Uterus (tissue), 2 donors: ENCODE measurements at regions not wholly inside any gene's neighbourhood (a gene's known extent, or its start where the extent isn't known, plus 50 kb on each side); places are given as distances from the start of the nearest gene placed in this dataset.

Experiments
- POLR2A ChIP-seq, 2 donors: fragments of 450-650 bp; IDR thresholded peaks; one replicate each; pipeline ENCODE4 v1.6.1; 2016; ENCODE audit warnings: antibody characterized with exemption in 2 of 2, mild to moderate bottlenecking in 1 of 2, moderate library complexity in 1 of 2
- TF ChIP-seq, protein P1 (sequence below), 4 experiments: fragments of 200-600 bp in 2 of 4; fragments of 450-650 bp in 2 of 4; sonication (generic) in 2 of 4; IDR thresholded peaks; one replicate each; pipeline ENCODE4 v1.5.1; 2016 to 2019; ENCODE audit warnings: antibody characterized with exemption in 4 of 4, mild to moderate bottlenecking in 2 of 4, moderate library complexity in 1 of 4

DNA sequence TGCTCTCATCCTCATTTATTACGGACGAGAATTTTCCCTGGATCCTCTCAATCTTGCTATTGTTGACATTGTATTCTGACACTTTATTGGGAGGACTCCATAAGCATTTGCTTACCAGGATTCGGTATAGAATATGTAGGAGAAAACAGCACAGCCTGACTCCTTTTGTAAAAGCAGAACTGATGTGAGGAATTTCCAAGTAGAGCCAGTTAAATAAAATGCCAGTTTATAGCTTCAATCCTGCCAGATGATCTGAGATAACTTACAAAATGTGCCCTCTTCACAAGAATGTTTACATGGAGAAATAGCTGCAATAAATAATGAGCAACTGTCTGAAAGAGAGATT lies 332.9 kb upstream of the PRICKLE1 start:
- TF ChIP-seq, protein P1, sequence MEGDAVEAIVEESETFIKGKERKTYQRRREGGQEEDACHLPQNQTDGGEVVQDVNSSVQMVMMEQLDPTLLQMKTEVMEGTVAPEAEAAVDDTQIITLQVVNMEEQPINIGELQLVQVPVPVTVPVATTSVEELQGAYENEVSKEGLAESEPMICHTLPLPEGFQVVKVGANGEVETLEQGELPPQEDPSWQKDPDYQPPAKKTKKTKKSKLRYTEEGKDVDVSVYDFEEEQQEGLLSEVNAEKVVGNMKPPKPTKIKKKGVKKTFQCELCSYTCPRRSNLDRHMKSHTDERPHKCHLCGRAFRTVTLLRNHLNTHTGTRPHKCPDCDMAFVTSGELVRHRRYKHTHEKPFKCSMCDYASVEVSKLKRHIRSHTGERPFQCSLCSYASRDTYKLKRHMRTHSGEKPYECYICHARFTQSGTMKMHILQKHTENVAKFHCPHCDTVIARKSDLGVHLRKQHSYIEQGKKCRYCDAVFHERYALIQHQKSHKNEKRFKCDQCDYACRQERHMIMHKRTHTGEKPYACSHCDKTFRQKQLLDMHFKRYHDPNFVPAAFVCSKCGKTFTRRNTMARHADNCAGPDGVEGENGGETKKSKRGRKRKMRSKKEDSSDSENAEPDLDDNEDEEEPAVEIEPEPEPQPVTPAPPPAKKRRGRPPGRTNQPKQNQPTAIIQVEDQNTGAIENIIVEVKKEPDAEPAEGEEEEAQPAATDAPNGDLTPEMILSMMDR (IDR thresholded peaks at IDR 0.05) = no peak
- TF ChIP-seq POLR2A (IDR thresholded peaks at IDR 0.05) = no peak
